Kidney glomerular epithelial cell (primary cell): ENCODE measurements at regions not wholly inside any gene's neighbourhood (a gene's known extent, or its start where the extent isn't known, plus 50 kb on each side); places are given as distances from the start of the nearest gene placed in this dataset.

Experiments used
- DNase-seq: peaks from one replicate; lab custom pipeline; 2025; lab: John Stamatoyannopoulos, UW

DNA sequence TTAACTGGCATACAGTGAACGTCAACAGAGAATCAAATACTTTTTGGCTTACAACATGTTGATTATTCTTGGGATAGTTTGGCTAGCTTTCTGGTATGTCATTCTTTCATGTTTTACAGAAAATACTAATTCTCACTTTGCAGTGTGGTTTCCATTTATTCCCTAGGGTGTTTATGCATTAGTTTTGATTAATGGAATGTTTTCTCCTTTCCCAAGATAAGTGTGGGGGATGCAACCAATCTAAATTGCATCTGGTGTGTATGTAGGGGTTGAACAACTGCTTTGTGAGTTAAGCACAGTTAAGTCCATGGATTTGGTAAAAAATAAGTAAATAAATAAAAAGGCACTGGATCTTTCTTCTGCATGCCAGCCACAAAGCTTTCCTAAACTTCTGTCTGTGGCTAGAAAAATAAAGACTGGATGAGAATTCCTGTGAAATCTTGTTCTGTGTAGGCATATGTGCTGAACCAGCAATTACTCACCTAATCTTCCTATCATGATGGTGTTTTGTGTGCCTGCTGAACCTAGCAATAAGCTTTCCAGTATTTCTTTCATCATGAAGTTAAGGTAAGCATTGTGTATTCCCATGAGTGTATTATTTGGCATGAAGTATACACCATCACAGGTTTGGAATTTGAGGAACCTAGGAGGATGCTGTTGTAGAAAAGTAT lies 50.6 kb upstream of the TENM3 start:
- DNase-seq = peak; percentile 80

DNA sequence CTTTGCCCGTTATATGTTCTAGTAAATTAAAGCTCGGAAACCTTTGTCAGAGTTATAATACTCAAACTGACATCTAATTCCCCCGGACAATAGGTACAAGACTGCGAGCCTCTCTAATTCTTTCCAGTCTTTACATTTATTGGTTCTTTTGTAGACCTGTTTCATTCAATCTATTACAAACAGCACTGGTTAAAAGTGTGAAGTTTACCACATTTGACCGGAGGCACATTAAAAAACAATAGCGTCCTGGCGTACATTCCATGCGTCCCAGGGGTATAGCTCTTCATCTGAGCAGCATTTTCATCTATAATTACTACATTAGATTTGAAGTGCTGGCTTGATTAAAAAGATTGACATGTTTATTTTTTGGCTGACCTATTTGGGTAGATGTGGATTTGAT lies 49.9 kb upstream of the TENM3 start:
- DNase-seq = no peak
